ENCODE measurements at regions not wholly inside any gene's neighbourhood (a gene's known extent, or its start where the extent isn't known, plus 50 kb on each side); places are given as distances from the start of the nearest gene placed in this dataset.

- TF ChIP-seq, protein P1, sequence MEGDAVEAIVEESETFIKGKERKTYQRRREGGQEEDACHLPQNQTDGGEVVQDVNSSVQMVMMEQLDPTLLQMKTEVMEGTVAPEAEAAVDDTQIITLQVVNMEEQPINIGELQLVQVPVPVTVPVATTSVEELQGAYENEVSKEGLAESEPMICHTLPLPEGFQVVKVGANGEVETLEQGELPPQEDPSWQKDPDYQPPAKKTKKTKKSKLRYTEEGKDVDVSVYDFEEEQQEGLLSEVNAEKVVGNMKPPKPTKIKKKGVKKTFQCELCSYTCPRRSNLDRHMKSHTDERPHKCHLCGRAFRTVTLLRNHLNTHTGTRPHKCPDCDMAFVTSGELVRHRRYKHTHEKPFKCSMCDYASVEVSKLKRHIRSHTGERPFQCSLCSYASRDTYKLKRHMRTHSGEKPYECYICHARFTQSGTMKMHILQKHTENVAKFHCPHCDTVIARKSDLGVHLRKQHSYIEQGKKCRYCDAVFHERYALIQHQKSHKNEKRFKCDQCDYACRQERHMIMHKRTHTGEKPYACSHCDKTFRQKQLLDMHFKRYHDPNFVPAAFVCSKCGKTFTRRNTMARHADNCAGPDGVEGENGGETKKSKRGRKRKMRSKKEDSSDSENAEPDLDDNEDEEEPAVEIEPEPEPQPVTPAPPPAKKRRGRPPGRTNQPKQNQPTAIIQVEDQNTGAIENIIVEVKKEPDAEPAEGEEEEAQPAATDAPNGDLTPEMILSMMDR (IDR thresholded peaks at IDR 0.05; ENCODE audit: borderline replicate concordance, extremely low read depth, low read length, poor library complexity, severe bottlenecking), result no peak
- TF ChIP-seq EZH2 (IDR thresholded peaks at IDR 0.05; ENCODE audit: borderline replicate concordance, low read depth, low read length, severe bottlenecking), result no peak
Observed at GRCh38 chr1:244953901-244954300, 89.6 kb upstream of the HNRNPU start.
